Tibial nerve (tissue), 4 donors: ENCODE measurements at regions not wholly inside any gene's neighbourhood (a gene's known extent, or its start where the extent isn't known, plus 50 kb on each side); places are given as distances from the start of the nearest gene placed in this dataset.
"Not testable (repeated sequence)": the region's sequence is repeated elsewhere in the genome, so short reads cannot be mapped to it uniquely, and the experiment has no call there.

Source experiments
- DNase-seq, 2 donors: peaks; one replicate each; pipeline ENCODE4 v3.0.0-alpha.2; 2019; ENCODE audit warnings: low spot score in 2 of 2
- H3K27ac ChIP-seq, 4 donors: fragments of 200-600 bp; sonication (generic) in 3 of 4; one replicate each; pipeline ENCODE4 v1.5.1; 2017 to 2019; ENCODE audit warnings: mild to moderate bottlenecking in 1 of 4
- H3K27me3 ChIP-seq, 2 donors: fragments of 200-600 bp; sonication (generic) in 1 of 2; one replicate each; pipeline versions ENCODE4 v1.5.1 to v1.6.0; 2017 to 2019
- H3K36me3 ChIP-seq, 3 donors: fragments of 200-600 bp; sonication (generic); one replicate each; pipeline ENCODE4 v1.5.1; 2018 to 2019
- H3K4me1 ChIP-seq, 4 donors: fragments of 200-600 bp; sonication (generic) in 3 of 4; one replicate each; pipeline ENCODE4 v1.5.1; 2017 to 2019
- H3K4me3 ChIP-seq, 4 donors: fragments of 200-600 bp; sonication (generic) in 3 of 4; one replicate each; pipeline ENCODE4 v1.5.1; 2017 to 2019; ENCODE audit warnings: mild to moderate bottlenecking in 1 of 4, moderate library complexity in 1 of 4
- H3K9me3 ChIP-seq, 4 donors: fragments of 200-600 bp; sonication (generic) in 3 of 4; one replicate each; pipeline ENCODE4 v1.5.1; 2017 to 2019
- CTCF ChIP-seq, 5 experiments: fragments of 200-600 bp in 3 of 5; fragments of 450-650 bp in 2 of 5; sonication (generic) in 3 of 5; IDR thresholded peaks; one replicate each; pipeline ENCODE4 v1.5.1; 2016 to 2019; ENCODE audit warnings: antibody characterized with exemption in 5 of 5, mild to moderate bottlenecking in 3 of 5, moderate library complexity in 2 of 5
- EP300 ChIP-seq, 2 donors: sonication (generic); formaldehyde crosslinking; IDR thresholded peaks; one replicate each; pipeline ENCODE4 v1.6.1; 2017; ENCODE audit warnings: antibody characterized with exemption in 2 of 2, mild to moderate bottlenecking in 1 of 2
- POLR2A ChIP-seq, 2 donors: fragments of 450-650 bp; IDR thresholded peaks; one replicate each; pipeline ENCODE4 v1.6.1; 2017; ENCODE audit warnings: antibody characterized with exemption in 2 of 2, mild to moderate bottlenecking in 2 of 2, moderate library complexity in 2 of 2
- WGBS, 2 donors: methylation state at CpG; one replicate each; pipeline ENCODE4 v1.1.5; 2018; 5-methylcytosine and 5-hydroxymethylcytosine counted together

DNA sequence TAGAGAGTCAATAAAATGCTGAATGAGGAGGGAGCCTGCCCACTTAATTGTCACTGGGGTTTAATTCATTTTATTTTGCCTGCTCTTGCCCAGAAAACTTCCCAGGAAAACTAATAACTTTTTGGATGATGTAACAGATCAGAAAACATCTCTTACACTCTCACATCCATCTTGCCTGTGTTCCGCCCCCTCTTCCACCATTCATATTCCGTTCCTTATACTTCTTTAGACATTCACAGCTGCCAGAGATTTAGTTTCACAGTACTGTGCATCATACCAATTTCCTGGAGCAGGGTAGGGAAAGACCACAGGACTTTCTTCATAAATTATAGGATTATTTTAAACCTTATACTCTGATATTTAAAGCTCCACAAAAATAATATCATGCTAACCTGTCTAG, 776.1 kb upstream of the SOX11 start:
- no peaks in the 10 kb centered on the region for H3K4me1 ChIP-seq
- WGBS, 2 donors = 35 to 50% methylated on average over 2 of the region's 2 CpGs
- H3K4me3 ChIP-seq = no peak overlapping the region
- no peaks in the 10 kb centered on the region for H3K36me3 ChIP-seq
- H3K9me3 ChIP-seq = no peaks in the 10 kb centered on the region
- H3K27ac ChIP-seq = no peak overlapping the region
- no peaks in the 10 kb centered on the region for H3K27me3 ChIP-seq
- no peak for DNase-seq
- TF ChIP-seq EP300 (IDR thresholded peaks at IDR 0.05) = no peak
- no peak for TF ChIP-seq POLR2A (IDR thresholded peaks at IDR 0.05)
- no peak for TF ChIP-seq CTCF (IDR thresholded peaks at IDR 0.05)

- TF ChIP-seq POLR2A (IDR thresholded peaks at IDR 0.05) (no peak), EP300 (IDR thresholded peaks at IDR 0.05) (no peak), CTCF (IDR thresholded peaks at IDR 0.05) (no peak)
- no peak overlapping the region for H3K4me3 ChIP-seq
- no peak overlapping the region for H3K27ac ChIP-seq
- H3K36me3 ChIP-seq = no peaks in the 10 kb centered on the region
- no peaks in the 10 kb centered on the region for H3K4me1 ChIP-seq
- H3K9me3 ChIP-seq = no peaks in the 10 kb centered on the region
- H3K27me3 ChIP-seq = no peaks in the 10 kb centered on the region
- 86 to 95% methylated on average over 5 of the region's 5 CpGs for WGBS, 2 donors
- no peak for DNase-seq
Measured at GRCh38 chr2:4930704-4931103, 761.5 kb upstream of the SOX11 start.

DNA sequence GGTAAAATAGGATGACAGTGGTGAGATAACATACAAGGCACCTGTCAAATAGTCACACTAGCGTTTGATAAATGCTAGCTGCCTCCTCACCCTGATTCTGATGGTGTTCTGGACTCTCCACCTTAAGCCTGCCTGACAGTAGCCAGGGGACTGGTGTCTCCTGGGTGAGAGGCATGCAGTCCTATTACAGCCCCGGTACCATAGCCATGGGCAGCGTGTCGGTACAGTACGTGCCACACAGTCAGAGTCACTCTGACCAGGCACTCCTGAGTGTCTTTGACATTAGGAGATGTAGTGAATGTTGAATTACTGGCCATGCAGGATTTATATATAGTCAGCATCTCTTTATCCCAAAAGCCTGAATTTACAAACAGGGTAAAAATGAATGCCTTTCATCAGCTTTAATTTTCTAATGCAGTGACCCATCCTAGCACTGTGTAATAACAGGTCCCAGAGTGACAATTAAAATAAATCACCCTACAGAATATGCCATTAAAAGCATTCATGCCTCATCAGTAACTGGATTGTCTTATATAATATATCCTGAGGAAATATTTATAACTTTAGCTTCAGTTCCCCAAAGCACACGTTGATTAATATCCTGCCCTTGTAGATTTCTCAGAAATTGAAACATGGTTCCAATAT, 760.3 kb upstream of the SOX11 start:
- WGBS, 2 donors = 79 to 82% methylated on average over 6 of the region's 6 CpGs

GRCh38 chr2:4935291-4935690, 756.9 kb upstream of the SOX11 start:
- WGBS, 2 donors = 97 to 100% methylated on average over 1 to 15 of the region's 35 CpGs
- not testable (repeated sequence) for H3K9me3 ChIP-seq
- peaks cover 0 to 16% (median 0%) of the 10 kb centered on the region in 4 donors for H3K4me1 ChIP-seq

More for the DNA sequence above, 760.3 kb upstream of the SOX11 start:
- Histone ChIP-seq H3K9me3 (no peaks in the 10 kb centered on the region), H3K27ac (no peak overlapping the region), H3K27me3 (no peaks in the 10 kb centered on the region), H3K4me1 (no peaks in the 10 kb centered on the region), H3K36me3 (no peaks in the 10 kb centered on the region), H3K4me3 (no peak overlapping the region)
- no peak for DNase-seq
- TF ChIP-seq CTCF (IDR thresholded peaks at IDR 0.05) (no peak), EP300 (IDR thresholded peaks at IDR 0.05) (no peak), POLR2A (IDR thresholded peaks at IDR 0.05) (no peak)

DNA sequence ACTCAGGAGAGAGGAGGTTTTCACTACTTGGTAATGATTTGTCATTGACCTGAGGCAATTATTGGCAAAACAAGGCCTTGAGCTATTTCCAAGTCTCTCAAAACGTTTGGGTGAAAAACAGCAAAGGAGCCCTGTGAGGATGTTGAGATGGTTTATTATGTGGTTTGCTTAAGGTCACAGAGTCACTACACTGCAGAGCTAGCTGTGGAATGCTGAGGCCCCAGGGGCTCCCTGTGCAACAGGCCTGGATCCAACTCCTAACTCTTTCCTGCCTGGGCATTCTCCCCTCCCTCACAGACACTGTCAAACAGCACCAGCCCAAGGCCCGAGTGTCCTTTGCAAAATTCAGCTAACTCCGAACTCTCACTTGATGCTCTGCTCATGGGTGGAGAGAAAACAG, 754.6 kb upstream of the SOX11 start:
- Histone ChIP-seq H3K4me3 (no peak overlapping the region), H3K36me3 (no peaks in the 10 kb centered on the region), H3K9me3 (no peaks in the 10 kb centered on the region), H3K27me3 (no peaks in the 10 kb centered on the region), H3K27ac (no peak overlapping the region), H3K4me1 (peaks cover 0 to 16% (median 0%) of the 10 kb centered on the region in 4 donors)
- DNase-seq = no peak
- 18 to 21% methylated on average over 3 of the region's 3 CpGs for WGBS, 2 donors
- TF ChIP-seq EP300 (IDR thresholded peaks at IDR 0.05) = no peak
- no peak for TF ChIP-seq POLR2A (IDR thresholded peaks at IDR 0.05)
- TF ChIP-seq CTCF (IDR thresholded peaks at IDR 0.05) = no peak

More at GRCh38 chr2:4935291-4935690, 756.9 kb upstream of the SOX11 start:
- not testable (repeated sequence) for H3K4me3 ChIP-seq, H3K36me3 ChIP-seq, DNase-seq, H3K27me3 ChIP-seq, H3K27ac ChIP-seq

DNA sequence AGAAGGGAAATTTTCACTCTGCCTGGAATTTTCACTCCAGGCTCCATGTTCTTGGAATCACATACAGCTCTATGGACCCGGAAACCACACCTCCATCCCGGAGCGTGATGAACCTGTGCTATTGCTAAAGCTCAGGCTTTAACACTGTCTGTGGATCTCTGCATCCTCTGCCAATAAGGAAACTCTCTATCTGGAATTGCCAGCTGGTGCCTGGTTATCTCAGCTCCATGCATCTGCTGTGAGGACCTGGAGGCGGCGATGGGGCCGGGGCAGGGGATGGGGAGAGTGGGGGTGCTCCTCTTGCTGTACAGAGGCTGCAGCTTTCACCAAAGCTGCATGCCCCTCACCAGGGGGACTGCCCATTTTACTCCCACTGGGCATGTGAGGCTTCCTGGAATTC, 754.0 kb upstream of the SOX11 start:
- Histone ChIP-seq H3K36me3 (no peaks in the 10 kb centered on the region), H3K4me3 (no peak overlapping the region), H3K27me3 (no peaks in the 10 kb centered on the region), H3K27ac (no peak overlapping the region), H3K9me3 (no peaks in the 10 kb centered on the region), H3K4me1 (peaks cover 0 to 16% (median 0%) of the 10 kb centered on the region in 4 donors)
- 54 to 61% methylated on average over 6 of the region's 6 CpGs for WGBS, 2 donors
- TF ChIP-seq POLR2A (IDR thresholded peaks at IDR 0.05) (no peak), EP300 (IDR thresholded peaks at IDR 0.05) (no peak), CTCF (IDR thresholded peaks at IDR 0.05) (no peak)
- no peak for DNase-seq
